ENCODE measurements at regions not wholly inside any gene's neighbourhood (a gene's known extent, or its start where the extent isn't known, plus 50 kb on each side); places are given as distances from the start of the nearest gene placed in this dataset.

- TF ChIP-seq E2F1 (CRISPR knock-in tag; IDR thresholded peaks at IDR 0.05), result no peak
- no peak for TF ChIP-seq RAD21 (CRISPR knock-in tag; IDR thresholded peaks at IDR 0.05)
- no peak; the same call in 1 of the 2 replicates for TF ChIP-seq ZSCAN9 (CRISPR knock-in tag; IDR thresholded peaks at IDR 0.05; ENCODE audit: borderline replicate concordance)
- no peak for TF ChIP-seq ZNF652 (CRISPR knock-in tag; IDR thresholded peaks at IDR 0.05; ENCODE audit: borderline replicate concordance, low read depth)
- TF ChIP-seq IRF9 (CRISPR knock-in tag; IDR thresholded peaks at IDR 0.05; ENCODE audit: borderline replicate concordance), result no peak
- TF ChIP-seq SKIL (CRISPR knock-in tag; IDR thresholded peaks at IDR 0.05; ENCODE audit: borderline replicate concordance), result no peak
- TF ChIP-seq ZNF326 (CRISPR knock-in tag; IDR thresholded peaks at IDR 0.05; ENCODE audit: borderline replicate concordance), result no peak
- TF ChIP-seq NONO (IDR thresholded peaks at IDR 0.05), result no peak
- TF ChIP-seq NONO (CRISPR knock-in tag; conservative IDR thresholded peaks at IDR 0.05), result peak; percentile 44; the same call in 1 of the 2 replicates
- no peak for TF ChIP-seq ZNF549 (CRISPR knock-in tag; IDR thresholded peaks at IDR 0.05)
- TF ChIP-seq ZNF333 (CRISPR knock-in tag; IDR thresholded peaks at IDR 0.05; ENCODE audit: borderline replicate concordance), result no peak
- no peak for TF ChIP-seq ZNF746 (CRISPR knock-in tag; IDR thresholded peaks at IDR 0.05)
- TF ChIP-seq ZNF749 (CRISPR knock-in tag; IDR thresholded peaks at IDR 0.05; ENCODE audit: borderline replicate concordance), result no peak
- TF ChIP-seq ZKSCAN5 (CRISPR knock-in tag; IDR thresholded peaks at IDR 0.05), result no peak
- TF ChIP-seq MAX (IDR thresholded peaks at IDR 0.05), result peak; percentile 28; the same call in 1 of the 2 replicates
- TF ChIP-seq ZNF234 (CRISPR knock-in tag; conservative IDR thresholded peaks at IDR 0.05), result no peak
- TF ChIP-seq ZNF710 (CRISPR knock-in tag; IDR thresholded peaks at IDR 0.05; ENCODE audit: borderline replicate concordance), result peak; percentile 44; the same call in 1 of the 2 replicates
- TF ChIP-seq ZZZ3 (CRISPR knock-in tag; IDR thresholded peaks at IDR 0.05; ENCODE audit: borderline replicate concordance), result no peak
- TF ChIP-seq SRSF4 (IDR thresholded peaks at IDR 0.05; ENCODE audit: low read depth, low read length, poor library complexity, severe bottlenecking), result no peak
- TF ChIP-seq ZNF597 (CRISPR knock-in tag; IDR thresholded peaks at IDR 0.05), result no peak
- peak; percentile 56 for TF ChIP-seq ZEB1 (IDR thresholded peaks at IDR 0.05; ENCODE audit: insufficient replicate concordance, low read depth)
- TF ChIP-seq TGIF2 (CRISPR knock-in tag; IDR thresholded peaks at IDR 0.05), result no peak; the same call in 1 of the 2 replicates
- peak; percentile 76; the same call in 1 of the 2 replicates for TF ChIP-seq ZNF225 (CRISPR knock-in tag; IDR thresholded peaks at IDR 0.05)
These were observed 2660.1 kb upstream of the PCDH20 start (continued) for GRCh38 chr13:64075543-64076271.
